ENCODE measurements at regions not wholly inside any gene's neighbourhood (a gene's known extent, or its start where the extent isn't known, plus 50 kb on each side); places are given as distances from the start of the nearest gene placed in this dataset.

GRCh38 chr13:105565136-105565727 lies 970.2 kb downstream of the EFNB2 start:
- Histone ChIP-seq H3K9ac (ENCODE audit: low read depth, low read length) (no peak overlapping the region), H3K4me3 (ENCODE audit: insufficient read depth, low read depth, low read length) (no peak overlapping the region), H4K8ac (ENCODE audit: low read depth in 2 of 2, low read length in 2 of 2) (no peak overlapping the region), H3K18ac (ENCODE audit: low read depth, low read length) (no peak overlapping the region), H2BK20ac (ENCODE audit: low read depth, low read length) (no peak overlapping the region), H4K20me1 (ENCODE audit: insufficient read depth, low read length) (no peaks in the 10 kb centered on the region), H3K14ac (replicated peaks; ENCODE audit: low read depth, low read length) (no peak overlapping the region), H3K4ac (ENCODE audit: low read depth, low read length) (no peak overlapping the region), H3K9me3 (ENCODE audit: control insufficient read depth, insufficient read depth, low read length) (no peaks in the 10 kb centered on the region), H3K9me1 (ENCODE audit: insufficient read depth, low read length) (no peaks in the 10 kb centered on the region), H2BK120ac (ENCODE audit: low read depth, low read length) (no peak overlapping the region), H3K56ac (ENCODE audit: extremely low read depth, insufficient read depth, low read length) (no peak overlapping the region), H3K4me1 (ENCODE audit: control insufficient read depth, insufficient read depth, low read length) (no peaks in the 10 kb centered on the region), H2BK5ac (ENCODE audit: low read depth, low read length, poor library complexity, severe bottlenecking) (no peak overlapping the region), H3K27me3 (ENCODE audit: control insufficient read depth, insufficient read depth, low read length) (no peaks in the 10 kb centered on the region), H2AK5ac (ENCODE audit: low read depth, low read length) (no peak overlapping the region), H2AFZ (replicated peaks; ENCODE audit: low read length, poor library complexity) (no peak overlapping the region), H4K91ac (ENCODE audit: insufficient read depth, low read depth, low read length) (no peak overlapping the region), H2BK15ac (ENCODE audit: low read depth, low read length) (no peak overlapping the region), H3K4me2 (ENCODE audit: low read depth, low read length) (no peak overlapping the region), H3K27ac (ENCODE audit: insufficient read depth, low read length) (no peak overlapping the region), H3K79me1 (ENCODE audit: low read depth in 1 of 2, low read length in 2 of 2) (no peaks in the 10 kb centered on the region), H3K36me3 (ENCODE audit: control insufficient read depth, insufficient read depth, low read length) (no peaks in the 10 kb centered on the region), H4K5ac (ENCODE audit: low read depth, low read length) (no peak overlapping the region), H2AK9ac (replicated peaks; ENCODE audit: low read depth, low read length, poor library complexity) (no peak overlapping the region), H3K23ac (ENCODE audit: low read depth, low read length) (no peak overlapping the region)
- TF ChIP-seq POLR2A (IDR thresholded peaks at IDR 0.05; ENCODE audit: low read depth, low read length) (no peak), NFE2L2 (IDR thresholded peaks at IDR 0.05; ENCODE audit: low read depth, low read length) (no peak), RAD21 (IDR thresholded peaks at IDR 0.05; ENCODE audit: low read length) (no peak), RCOR1 (IDR thresholded peaks at IDR 0.05; ENCODE audit: insufficient replicate concordance, low read length) (no peak), FOS (IDR thresholded peaks at IDR 0.05; ENCODE audit: low read depth, low read length) (no peak), BHLHE40 (IDR thresholded peaks at IDR 0.05; ENCODE audit: low read depth, low read length) (no peak), CHD1 (IDR thresholded peaks at IDR 0.05; ENCODE audit: low read depth, low read length) (no peak), RFX5 (IDR thresholded peaks at IDR 0.05; ENCODE audit: low read depth, low read length) (no peak), MXI1 (IDR thresholded peaks at IDR 0.05; ENCODE audit: borderline replicate concordance, low read depth, low read length) (no peak), CEBPB (IDR thresholded peaks at IDR 0.05; ENCODE audit: low read depth, low read length) (no peak), MAFK (IDR thresholded peaks at IDR 0.05; ENCODE audit: low read depth, low read length) (no peak), CTCF (conservative IDR thresholded peaks at IDR 0.05; ENCODE audit: low read depth, low read length) (no peak), MAZ (IDR thresholded peaks at IDR 0.05; ENCODE audit: borderline replicate concordance, low read depth, low read length) (no peak), SMC3 (IDR thresholded peaks at IDR 0.05; ENCODE audit: low read depth, low read length) (no peak)
- TF ChIP-seq, protein P1, sequence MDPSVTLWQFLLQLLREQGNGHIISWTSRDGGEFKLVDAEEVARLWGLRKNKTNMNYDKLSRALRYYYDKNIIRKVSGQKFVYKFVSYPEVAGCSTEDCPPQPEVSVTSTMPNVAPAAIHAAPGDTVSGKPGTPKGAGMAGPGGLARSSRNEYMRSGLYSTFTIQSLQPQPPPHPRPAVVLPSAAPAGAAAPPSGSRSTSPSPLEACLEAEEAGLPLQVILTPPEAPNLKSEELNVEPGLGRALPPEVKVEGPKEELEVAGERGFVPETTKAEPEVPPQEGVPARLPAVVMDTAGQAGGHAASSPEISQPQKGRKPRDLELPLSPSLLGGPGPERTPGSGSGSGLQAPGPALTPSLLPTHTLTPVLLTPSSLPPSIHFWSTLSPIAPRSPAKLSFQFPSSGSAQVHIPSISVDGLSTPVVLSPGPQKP (IDR thresholded peaks at IDR 0.05; ENCODE audit: borderline replicate concordance, low read depth, low read length), result no peak
- TF ChIP-seq, protein P2, sequence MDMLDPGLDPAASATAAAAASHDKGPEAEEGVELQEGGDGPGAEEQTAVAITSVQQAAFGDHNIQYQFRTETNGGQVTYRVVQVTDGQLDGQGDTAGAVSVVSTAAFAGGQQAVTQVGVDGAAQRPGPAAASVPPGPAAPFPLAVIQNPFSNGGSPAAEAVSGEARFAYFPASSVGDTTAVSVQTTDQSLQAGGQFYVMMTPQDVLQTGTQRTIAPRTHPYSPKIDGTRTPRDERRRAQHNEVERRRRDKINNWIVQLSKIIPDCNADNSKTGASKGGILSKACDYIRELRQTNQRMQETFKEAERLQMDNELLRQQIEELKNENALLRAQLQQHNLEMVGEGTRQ (IDR thresholded peaks at IDR 0.05; ENCODE audit: low read depth, low read length), result no peak
- WGBS, 2 experiments (ENCODE audit: extremely low coverage in 2 of 2, insufficient read length in 1 of 2), result no CpG with 5 or more reads among the region's 3 CpGs
- ATAC-seq (ENCODE audit: low read depth), result peak; percentile 42
- in situ Hi-C loops (cut with MboI; ENCODE audit: low sequenced_read_pairs) (no loop called here), intact Hi-C loops (cut with micrococcal nuclease) (no loop called here), dilution Hi-C loops (cut with HindIII; ENCODE audit: low sequenced_read_pairs, unreplicated experiment) (no loop called here)
- CTCF ChIA-PET, result no interaction called here
- POLR2A ChIA-PET (ENCODE audit: unreplicated experiment), result no interaction called here
- no TSS peak for BruUV-seq (replicated peaks)
- peak; percentile 6 for DNase-seq

Measured in IMR-90 (cell line).